GM18861 (cell line): ENCODE measurements at regions not wholly inside any gene's neighbourhood (a gene's known extent, or its start where the extent isn't known, plus 50 kb on each side); places are given as distances from the start of the nearest gene placed in this dataset.
"Not testable (repeated sequence)": the region's sequence is repeated elsewhere in the genome, so short reads cannot be mapped to it uniquely, and the experiment has no call there.

ENCODE experiments used
- ATAC-seq: cut with Tn5 transposase; IDR thresholded peaks from one replicate; pipeline ENCODE4 v1.9.1; 2021; ENCODE audit not compliant: unreplicated experiment

DNA sequence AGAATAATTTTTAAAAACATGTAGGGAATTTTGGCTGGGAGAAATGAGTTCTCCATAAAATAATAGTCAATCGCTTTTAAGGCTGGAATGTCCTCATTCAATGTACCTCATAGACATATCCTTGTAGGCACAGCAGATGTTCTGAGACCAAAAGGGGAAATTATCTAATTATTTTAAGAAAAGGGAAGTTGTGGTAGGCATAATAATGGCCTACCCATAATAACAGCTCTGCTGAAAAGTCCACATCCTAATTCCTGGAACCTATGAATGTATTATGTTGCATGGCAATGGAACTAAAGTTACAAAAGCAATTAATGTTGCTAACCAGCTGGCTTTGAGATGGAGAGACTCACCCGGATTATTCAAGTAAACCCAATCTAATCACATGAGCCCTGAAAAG is 216.1 kb downstream of the TRIM36 start:
- ATAC-seq: no peak

DNA sequence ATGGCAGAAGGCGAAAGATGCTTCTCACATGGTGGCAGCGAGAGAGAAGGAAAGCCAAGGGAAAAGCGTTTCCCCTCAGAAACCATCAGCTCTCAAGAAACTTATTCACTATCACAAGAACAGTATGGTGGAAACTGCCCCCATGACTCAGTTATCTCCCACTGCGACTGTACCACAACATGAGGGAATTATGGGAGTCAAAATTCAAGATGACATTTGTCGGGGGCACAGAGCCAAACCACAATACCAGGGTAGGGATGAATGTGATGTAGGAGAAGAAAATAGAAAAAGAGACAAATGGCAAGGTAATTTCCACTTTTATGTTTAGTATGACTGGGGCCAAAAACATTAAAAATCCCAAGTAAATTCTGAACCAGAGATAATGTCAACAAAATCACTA is 216.8 kb downstream of the TRIM36 start:
- no peak for ATAC-seq

DNA sequence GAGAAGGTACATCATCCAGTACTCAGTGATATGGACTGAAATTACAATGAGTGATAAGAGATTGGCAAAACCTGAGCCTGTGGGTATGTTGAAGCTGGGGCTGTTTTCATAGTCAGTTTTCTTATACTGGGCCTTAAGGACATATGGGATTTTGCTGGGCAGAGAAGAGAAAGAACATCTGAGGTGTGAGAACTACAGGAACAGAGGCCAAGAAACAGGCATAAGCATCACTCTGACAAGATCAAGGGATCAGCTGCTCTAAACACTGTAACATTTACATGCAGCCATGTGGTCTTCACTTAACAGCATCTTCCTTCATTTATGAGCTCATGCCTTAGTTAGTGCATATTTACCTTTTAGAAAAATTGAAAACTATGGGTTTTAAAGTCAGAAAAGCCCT is 220.0 kb downstream of the TRIM36 start:
- ATAC-seq: no peak

DNA sequence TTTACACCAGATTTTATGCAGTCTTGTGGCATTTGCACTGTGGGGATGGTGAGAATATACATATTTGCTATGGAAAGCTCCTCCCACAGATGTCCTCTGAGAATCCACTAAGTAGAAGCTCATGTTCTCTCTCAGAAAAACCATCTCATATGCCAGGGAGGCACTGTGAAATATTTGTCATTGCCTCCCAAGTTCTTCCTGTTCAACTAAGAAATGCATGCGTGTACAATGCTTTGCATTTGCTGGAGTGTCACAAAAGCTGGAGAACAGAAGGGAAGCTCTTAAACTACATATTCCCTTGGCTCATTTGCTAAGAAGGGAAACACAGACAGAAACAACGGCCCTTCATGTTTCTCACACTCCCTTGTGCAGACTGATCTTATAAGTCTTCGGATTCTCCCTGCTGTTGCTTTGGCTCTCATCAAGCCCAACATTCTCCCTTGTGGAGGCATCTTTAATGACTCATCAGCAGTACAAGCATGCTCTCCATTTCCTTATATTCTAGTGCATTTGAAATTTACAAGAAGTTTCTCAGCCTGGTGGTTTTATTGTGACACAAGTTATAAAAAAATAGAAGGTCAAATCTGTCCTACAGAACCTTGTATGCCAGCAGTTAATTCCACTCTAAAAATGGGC is 220.6 kb downstream of the TRIM36 start:
- ATAC-seq: no peak

DNA sequence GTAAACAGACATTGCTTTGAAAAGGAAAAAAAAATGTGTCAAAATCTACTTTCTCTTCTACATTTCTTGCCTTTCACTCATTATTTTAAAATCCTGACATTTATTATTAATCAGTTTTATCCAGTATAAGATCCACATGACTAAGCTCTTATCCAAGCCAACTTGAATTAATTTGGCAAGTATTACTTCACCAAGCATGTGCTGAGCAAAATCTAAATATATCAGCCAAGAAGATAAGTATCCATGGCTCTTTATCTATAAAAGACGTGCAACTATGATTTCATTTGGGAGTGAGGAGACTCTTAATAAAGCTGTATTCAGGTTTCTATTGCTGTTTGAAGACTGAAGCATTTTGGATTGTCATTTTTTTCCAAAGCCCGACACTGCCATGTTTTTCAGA is 221.3 kb downstream of the TRIM36 start:
- ATAC-seq: no peak

DNA sequence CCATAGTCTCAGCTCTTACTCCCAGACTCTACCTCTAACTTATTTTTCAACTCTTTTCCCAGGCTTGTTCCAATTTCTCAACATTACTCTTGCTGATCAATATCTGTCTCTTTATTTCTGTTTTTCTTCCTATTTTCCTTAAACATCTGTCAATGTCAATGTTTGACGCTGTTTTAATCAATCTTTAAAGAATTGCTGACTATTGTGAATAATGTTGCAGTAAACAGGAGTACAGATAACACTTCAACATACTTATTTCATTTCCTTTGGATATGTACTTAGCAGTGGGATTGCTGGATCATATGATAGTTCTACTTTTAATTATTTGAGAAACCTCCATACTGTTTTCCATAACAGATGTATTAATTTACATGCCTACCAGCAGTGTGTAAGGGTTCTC is 229.0 kb downstream of the TRIM36 start:
- no peak for ATAC-seq

DNA sequence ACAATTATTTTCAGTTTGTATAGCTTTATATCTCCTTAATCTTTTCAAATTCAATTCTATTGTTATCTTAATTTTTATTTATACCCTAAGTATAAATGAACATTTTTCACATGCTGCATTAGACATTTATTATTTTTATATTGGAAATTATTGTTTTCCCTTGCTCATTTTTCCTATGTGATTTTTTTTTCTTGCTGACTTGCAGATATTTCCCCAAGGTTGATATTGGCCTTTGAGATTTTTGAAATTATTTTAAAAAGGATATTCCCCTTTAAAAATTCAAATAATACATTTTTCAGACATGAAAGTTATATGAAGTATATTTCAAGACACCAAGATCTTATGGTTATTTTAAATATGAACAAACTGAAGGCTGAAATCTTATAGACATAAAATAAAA is 234.2 kb downstream of the TRIM36 start:
- no peak for ATAC-seq

DNA sequence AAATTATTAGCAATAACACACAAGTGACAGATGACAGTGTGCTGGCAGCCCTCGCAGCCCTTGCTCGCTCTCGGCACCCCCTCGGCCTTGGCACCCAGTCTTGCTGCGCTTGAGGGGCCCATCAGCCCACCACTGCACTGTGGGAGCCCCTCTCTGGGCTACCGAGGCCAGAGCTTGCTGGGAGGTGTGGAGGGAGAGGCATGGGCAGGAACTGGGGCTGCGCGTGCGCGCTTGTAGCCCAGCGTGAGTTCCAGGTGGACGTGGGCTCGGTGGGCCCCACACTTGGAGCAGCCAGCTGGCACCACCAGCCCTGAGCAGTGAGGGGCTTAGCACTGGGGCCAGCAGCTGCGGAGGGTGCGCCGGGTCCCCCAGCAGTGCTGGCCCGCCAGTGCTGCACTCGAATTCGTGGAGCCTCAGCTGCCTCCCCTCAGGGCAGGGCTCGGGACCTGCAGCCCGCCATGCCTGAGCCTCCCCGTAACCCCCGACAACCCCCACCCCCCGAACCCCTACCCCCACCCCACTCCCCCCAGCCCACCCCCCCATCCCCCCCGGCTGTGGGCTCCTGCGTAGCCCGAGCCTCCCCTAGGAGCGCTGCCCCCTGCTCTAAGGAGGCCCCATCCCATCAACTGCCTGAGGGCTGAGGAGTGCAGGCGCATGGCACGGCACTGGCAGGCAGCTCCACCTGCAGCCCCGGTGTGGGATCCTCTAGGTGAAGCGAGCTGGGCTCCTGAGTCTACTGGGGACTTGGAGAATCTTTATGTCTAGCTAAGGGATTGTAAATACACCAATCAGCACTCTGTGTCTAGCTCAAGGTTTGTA is 240.9 kb downstream of the TRIM36 start:
- no peak for ATAC-seq

DNA sequence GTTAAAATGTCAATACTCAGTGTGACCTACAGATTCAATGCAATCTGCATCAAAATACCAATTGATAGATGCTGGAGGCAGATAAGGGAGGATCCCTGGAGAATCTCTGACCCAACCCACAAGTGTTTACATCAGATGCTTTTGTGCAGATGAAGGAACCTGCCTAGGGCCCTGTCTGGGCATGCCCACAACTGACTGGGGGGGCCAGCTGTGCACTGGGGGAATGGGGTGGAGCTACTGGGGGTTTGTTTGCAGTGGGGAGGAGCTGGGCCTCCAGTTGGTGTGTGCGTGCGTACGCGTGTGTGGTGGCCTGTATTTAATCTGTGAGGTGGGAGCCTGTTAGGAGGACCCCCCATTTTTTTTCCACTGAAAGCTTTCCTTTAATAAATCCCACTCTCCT is 244.9 kb downstream of the TRIM36 start:
- no peak for ATAC-seq

DNA sequence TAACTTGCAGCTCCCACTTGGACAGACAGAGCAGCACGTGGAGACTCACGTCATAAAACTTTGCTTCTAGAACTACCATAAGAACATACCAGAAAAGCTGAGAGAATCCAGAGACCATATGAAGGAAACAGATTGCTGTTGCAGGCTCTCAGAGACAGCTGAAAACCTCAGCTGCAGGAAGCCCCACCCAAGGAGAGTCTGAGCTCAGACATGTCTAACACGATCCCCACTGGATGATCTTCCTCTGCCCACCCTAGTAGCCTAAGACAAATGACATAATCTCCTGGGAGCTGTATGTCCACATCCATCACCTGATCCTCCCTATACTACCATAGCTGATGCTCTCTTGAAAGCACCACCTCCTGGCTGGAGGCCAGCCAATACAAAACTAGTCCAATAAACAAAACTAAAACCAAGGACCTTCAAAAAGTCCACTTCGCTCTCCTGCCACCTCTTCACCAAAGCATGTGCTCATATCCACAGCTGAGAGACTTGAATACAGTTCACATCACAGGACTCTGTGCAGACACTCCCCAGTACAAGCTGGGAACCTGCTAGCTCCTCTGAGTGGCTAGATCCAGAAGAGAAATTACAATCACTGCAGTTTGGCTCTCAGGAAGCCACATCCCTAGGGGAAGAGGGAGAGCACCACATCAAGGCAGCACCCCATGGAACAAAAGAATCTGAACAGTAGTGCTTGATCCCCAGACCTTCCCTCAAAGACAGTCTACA is 257.4 kb downstream of the TRIM36 start:
- ATAC-seq: no peak

DNA sequence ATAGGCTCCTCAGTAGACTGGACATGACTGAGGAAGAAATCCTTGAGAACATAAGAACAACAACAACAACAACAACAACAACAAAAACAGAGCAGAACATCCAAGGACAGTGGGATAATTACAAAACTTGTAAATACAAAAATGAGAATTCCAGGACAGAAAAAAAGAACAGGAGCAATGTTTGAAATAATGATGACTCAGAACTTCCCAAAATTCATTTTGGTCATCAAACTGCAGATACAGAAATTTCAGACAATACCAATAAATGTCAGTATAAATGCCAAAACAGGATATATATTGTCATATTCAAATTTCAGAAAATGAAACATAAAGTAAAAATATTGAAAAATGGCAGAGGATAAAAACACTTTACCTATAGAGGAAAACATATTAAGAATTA is 259.0 kb downstream of the TRIM36 start:
- no peak for ATAC-seq

DNA sequence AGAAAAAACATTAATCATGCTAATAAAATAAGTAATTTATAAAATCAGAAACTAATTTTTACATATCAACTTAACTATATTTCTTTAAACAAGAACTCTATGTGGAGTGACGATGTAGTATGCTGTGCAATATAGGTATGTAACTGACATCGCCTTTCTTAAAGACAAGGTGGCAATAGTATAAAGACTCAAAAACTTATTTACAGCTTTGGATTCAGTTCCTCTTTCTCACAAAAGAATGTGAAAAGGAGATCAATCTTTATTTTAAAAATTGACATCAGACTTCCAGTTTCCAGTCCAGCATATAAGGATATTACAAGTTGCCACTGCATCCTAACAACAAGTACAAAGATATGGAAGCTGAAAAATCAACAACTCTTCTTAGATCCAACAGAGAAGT is 260.3 kb downstream of the TRIM36 start:
- ATAC-seq: no peak

DNA sequence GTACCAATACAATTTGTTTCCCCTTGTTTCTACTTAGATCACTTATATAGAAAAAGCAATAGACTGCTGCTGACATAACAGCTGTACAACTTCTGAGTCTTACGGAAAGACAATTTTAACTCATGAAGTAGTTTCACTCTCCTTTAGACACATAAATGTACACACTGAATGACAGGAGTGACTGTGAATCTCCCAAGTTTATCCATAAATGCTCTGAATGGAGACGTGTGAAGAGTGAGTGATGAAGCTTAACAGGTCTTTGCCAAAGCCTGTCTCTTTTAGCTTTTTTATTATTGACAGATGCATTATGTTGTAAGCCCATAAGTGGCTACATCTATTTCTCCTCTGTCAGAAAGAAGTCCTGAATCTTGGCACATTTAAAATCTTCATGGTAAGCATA is 265.9 kb downstream of the TRIM36 start:
- ATAC-seq: no peak

DNA sequence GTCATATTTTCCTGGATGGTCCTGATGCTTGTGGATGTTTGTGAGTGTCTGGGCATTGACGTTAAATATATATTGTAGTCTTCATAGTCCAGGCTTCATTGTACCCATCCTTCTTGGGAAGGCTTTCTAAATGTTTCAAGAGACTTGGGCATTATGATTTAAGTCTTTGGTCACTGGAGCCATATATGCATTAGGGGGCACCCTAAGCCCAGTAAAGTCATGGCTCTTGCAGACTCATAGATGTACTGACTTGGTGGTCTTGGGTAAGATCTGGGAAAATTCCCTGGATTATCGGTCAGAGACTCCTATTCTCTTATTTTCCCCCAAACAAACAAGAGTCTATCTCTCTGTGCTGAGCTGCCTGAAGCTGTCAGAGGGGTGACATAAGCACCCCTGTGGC is 271.1 kb downstream of the TRIM36 start:
- ATAC-seq: no peak

DNA sequence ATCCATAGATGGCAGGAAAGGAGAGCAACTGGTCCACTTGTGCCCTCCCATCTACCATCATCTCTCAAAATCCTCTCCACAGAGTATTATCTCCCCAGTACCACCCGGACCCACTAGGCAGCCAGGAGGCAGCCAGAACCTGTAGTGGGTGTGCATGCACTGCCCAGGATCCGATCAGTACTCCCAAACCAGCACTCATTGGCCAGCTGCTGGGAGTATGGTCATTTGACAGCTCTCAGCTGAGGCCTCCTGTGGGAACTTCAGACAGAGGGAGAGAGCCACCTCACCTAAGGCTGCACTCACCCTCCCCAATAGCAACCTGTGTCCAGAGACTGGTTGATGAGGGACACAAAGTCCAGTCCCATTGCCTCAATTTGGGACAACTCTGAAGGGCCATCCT is 286.0 kb downstream of the TRIM36 start:
- no peak for ATAC-seq

DNA sequence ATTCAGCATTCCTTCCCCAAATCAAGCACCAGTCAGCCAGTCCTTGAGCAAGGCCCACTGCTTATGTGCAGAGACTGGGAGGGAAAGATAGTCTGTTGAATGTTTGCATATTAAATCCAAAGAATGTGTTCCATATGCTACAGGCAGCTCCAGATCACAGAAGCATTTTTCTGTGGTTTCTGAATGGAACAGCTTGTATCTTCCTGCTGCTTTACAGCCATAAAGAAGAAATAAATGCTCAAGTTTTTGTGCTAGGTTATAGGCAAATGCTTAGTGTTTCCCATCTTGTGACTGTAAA is 310.3 kb downstream of the TRIM36 start:
- ATAC-seq: no peak

DNA sequence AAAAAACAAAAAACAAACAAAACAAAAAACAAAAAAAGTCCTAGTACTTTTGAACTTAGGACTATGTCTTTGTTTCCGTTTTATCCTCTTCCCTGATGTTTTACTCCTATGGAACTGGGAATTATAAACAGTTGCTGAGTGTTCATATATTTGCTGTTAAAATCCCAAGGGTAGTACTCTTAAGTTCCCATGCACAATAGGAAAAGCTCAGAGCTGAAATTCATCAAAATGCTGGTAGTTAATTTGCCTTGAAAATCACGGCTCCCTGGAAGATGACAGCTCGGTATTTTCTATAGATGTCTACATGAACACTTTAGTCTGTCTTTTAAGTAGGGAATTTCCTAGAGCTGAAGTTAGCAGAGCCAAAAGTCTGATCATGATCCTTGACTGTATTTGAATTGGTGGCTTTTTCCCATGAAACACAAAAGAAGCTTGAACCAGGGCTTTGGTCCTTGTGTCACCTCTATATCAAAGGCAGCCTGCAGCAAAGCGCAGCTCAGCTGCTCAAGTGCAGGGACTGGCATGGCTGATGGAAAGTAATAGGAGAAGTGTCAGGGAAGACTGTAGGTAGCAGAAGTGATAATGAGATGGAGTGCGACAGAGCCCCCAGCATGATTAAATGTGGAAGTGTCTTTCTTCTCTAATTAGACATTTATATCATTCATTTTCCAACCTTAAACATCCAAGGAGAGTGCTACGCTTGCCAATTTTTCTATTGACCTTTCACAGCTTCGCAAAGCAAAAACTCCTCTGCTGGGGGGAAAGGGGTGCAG is 310.9 kb downstream of the TRIM36 start:
- no peak for ATAC-seq

DNA sequence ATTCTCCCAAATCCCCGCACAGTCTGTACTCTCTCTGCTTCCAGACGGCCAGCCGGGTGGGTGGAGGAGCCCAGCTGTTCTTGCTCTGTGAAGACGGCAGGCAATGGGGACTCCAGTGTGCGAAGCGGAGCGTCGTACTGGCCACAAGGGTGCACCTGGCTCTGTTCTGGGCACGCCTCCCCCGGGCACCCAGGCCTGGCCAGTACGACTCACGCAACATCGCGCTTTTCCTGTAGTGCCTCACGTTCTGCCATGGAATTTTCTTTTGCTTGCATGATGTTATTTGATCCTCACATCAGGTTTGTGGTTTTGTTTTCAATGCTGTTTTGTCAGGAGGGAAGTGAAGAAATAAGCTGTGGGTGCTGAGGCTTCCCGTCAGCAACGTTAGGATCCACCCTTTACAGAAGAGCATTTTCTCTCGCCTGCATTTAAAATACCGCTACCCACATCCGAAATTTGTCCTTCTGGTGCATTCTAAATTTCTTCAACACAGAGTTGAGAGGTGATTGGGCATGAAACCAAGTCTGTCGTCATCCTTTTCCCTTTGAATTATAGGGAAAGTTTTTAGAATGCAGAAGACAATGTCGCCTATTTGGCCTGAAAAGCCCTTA is 311.7 kb downstream of the TRIM36 start:
- no peak for ATAC-seq

DNA sequence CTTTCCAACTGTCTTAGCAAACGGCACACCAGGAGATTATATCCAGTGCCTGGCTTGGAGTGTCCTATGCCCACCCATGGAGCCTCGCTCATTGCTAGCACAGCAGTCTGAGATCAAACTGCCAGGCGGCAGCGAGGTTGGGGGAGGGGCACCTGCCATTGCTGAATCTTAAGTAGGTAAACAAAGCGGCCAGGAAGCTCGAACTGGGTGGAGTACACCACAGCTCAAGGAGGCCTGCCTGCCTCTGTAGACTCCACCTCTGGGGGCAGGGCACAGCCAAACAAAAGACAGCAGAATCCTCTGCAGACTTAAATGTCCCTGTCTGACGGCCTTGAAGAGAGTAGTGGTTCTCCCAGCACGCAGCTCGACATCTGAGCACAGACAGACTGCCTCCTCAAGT is 325.0 kb downstream of the TRIM36 start:
- not testable (repeated sequence) for ATAC-seq

DNA sequence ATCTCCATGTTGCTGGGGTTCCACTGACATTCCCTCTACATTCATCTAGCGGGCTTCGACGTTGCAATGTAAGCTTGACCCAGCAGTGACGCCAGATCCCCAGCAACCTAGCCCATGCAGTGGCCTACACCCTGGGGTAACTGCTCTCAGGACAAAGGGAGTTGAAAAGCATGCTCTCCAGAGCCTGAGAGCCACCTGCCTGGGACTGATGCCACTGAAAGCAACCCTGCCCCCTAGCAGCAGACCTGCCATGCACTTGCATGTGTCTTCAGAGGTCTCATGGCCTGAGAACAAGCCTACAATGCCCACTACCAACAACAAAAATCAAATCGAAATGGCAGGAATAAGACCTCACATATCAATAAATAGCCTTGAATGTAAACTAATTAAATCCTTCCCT is 330.3 kb downstream of the TRIM36 start:
- no peak for ATAC-seq

DNA sequence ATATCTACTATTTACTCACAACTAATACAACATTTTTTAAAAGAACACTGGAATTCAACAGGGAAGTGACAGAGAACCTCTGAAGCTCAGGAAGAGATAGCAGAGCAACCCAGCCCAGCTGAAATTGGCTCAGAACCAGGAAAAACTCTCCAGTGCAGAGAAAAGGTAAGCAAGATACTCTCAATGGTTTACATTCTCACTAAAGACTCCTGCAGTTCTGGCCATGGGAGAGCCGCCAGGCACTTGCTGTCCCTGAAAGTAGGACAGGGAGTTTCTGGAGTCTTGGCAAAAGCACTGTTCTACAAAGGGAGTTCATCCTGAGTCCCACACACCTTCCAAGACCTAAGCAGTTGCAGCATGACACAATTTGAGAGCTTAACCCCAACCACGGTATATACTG is 330.8 kb downstream of the TRIM36 start:
- no peak for ATAC-seq
